ENCODE measurements at regions not wholly inside any gene's neighbourhood (a gene's known extent, or its start where the extent isn't known, plus 50 kb on each side); places are given as distances from the start of the nearest gene placed in this dataset.
A peak's percentile ranks its signal among the peaks of the same experiment; 100 is the strongest.

DNA sequence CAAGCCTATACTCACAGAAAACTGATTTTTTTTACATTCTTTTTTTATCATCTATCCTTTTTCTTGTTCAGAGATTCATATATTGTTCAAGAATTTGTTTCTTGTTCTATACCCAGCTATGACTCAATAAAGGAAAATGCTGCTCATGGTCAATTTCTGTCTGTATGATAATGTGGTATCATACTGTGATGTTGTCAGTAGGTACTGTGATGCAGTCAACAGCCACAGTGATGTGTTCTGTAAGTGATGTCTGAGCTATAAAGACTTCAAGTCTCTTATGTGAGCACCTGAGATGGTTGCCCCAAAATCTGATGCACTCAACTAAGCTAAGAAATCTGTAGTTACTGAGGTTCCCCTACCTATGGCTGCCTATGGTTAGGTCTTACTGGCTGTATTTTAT lies 294.2 kb upstream of the GRIN3A start:
- TF ChIP-seq, protein P1, sequence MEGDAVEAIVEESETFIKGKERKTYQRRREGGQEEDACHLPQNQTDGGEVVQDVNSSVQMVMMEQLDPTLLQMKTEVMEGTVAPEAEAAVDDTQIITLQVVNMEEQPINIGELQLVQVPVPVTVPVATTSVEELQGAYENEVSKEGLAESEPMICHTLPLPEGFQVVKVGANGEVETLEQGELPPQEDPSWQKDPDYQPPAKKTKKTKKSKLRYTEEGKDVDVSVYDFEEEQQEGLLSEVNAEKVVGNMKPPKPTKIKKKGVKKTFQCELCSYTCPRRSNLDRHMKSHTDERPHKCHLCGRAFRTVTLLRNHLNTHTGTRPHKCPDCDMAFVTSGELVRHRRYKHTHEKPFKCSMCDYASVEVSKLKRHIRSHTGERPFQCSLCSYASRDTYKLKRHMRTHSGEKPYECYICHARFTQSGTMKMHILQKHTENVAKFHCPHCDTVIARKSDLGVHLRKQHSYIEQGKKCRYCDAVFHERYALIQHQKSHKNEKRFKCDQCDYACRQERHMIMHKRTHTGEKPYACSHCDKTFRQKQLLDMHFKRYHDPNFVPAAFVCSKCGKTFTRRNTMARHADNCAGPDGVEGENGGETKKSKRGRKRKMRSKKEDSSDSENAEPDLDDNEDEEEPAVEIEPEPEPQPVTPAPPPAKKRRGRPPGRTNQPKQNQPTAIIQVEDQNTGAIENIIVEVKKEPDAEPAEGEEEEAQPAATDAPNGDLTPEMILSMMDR (IDR thresholded peaks at IDR 0.05; ENCODE audit: poor library complexity, severe bottlenecking) = no peak
- TF ChIP-seq POLR2AphosphoS5 (IDR thresholded peaks at IDR 0.05) (peak; percentile 55), MXI1 (conservative IDR thresholded peaks at IDR 0.05; ENCODE audit: poor library complexity, severe bottlenecking) (no peak)

Measured in neural cell (in vitro differentiated cells).